NT2/D1 (cell line): ENCODE measurements at regions not wholly inside any gene's neighbourhood (a gene's known extent, or its start where the extent isn't known, plus 50 kb on each side); places are given as distances from the start of the nearest gene placed in this dataset.

ENCODE experiments used
- DNase-seq: peaks from one replicate; pipeline ENCODE4 v3.0.0-alpha.2; 2011; ENCODE audit warnings: low read depth, low spot score
- H3K27me3 ChIP-seq: 2 replicates; pipeline ENCODE4 v1.6.0; 2011; ENCODE audit warnings: mild to moderate bottlenecking; ENCODE audit not compliant: insufficient read length, insufficient read depth
- H3K36me3 ChIP-seq: 2 replicates; pipeline ENCODE4 v1.6.1; 2011; ENCODE audit warnings: mild to moderate bottlenecking, low read length, mixed read lengths; ENCODE audit not compliant: insufficient read depth, insufficient read length
- H3K4me1 ChIP-seq: 2 replicates; pipeline ENCODE4 v1.5.1; 2011; ENCODE audit not compliant: insufficient read depth, insufficient read length
- H3K4me3 ChIP-seq: 2 replicates; pipeline ENCODE4 v1.5.1; 2011; ENCODE audit warnings: low read depth; ENCODE audit not compliant: insufficient read length
- H3K9ac ChIP-seq: 2 replicates; pipeline ENCODE4 v1.6.0; 2011; ENCODE audit warnings: low read depth; ENCODE audit not compliant: insufficient read length
- H3K9me3 ChIP-seq: 2 replicates; pipeline ENCODE4 v1.5.1; 2011; ENCODE audit warnings: mild to moderate bottlenecking, low read length; ENCODE audit not compliant: insufficient read depth
- SUZ12 ChIP-seq: IDR thresholded peaks from 2 replicates; pipeline ENCODE4 v1.6.1; 2011; ENCODE audit not compliant: insufficient read length, insufficient read depth; ENCODE audit errors: extremely low read depth
- YY1 ChIP-seq: IDR thresholded peaks from 2 replicates; pipeline ENCODE4 v1.6.1; 2011; ENCODE audit not compliant: insufficient read length, insufficient read depth
- ZNF274 ChIP-seq: IDR thresholded peaks from 2 replicates; pipeline ENCODE4 v1.6.1; 2011; ENCODE audit warnings: mild to moderate bottlenecking, low read depth, low read length

GRCh38 chr9:71506821-71507220 is 261.5 kb downstream of the CEMIP2 start:
- no peak overlapping the region for H3K4me3 ChIP-seq
- no peaks in the 10 kb centered on the region for H3K27me3 ChIP-seq
- TF ChIP-seq ZNF274 (no peak), YY1 (no peak), SUZ12 (no peak)
- no peaks in the 10 kb centered on the region for H3K4me1 ChIP-seq
- no peak overlapping the region for H3K9ac ChIP-seq
- no peaks in the 10 kb centered on the region for H3K36me3 ChIP-seq
- no peak for DNase-seq
- H3K9me3 ChIP-seq, result no peaks in the 10 kb centered on the region

GRCh38 chr9:71504636-71505035 is 263.7 kb downstream of the CEMIP2 start:
- no peak for DNase-seq
- TF ChIP-seq SUZ12 (no peak), YY1 (no peak), ZNF274 (no peak)
- no peak overlapping the region for H3K4me3 ChIP-seq
- no peaks in the 10 kb centered on the region for H3K9me3 ChIP-seq
- H3K36me3 ChIP-seq, result no peaks in the 10 kb centered on the region
- no peaks in the 10 kb centered on the region for H3K27me3 ChIP-seq
- H3K9ac ChIP-seq, result no peak overlapping the region
- no peaks in the 10 kb centered on the region for H3K4me1 ChIP-seq

GRCh38 chr9:71498691-71499090 is 269.6 kb downstream of the CEMIP2 start:
- Histone ChIP-seq H3K9ac (no peak overlapping the region), H3K36me3 (no peaks in the 10 kb centered on the region), H3K27me3 (no peaks in the 10 kb centered on the region), H3K9me3 (no peaks in the 10 kb centered on the region), H3K4me1 (no peaks in the 10 kb centered on the region), H3K4me3 (no peak overlapping the region)
- TF ChIP-seq YY1 (no peak), SUZ12 (no peak), ZNF274 (no peak)
- DNase-seq, result no peak

GRCh38 chr9:71490810-71491209 is 277.5 kb downstream of the CEMIP2 start:
- Histone ChIP-seq H3K4me1 (no peaks in the 10 kb centered on the region), H3K9me3 (no peaks in the 10 kb centered on the region), H3K36me3 (no peaks in the 10 kb centered on the region), H3K4me3 (no peak overlapping the region), H3K9ac (no peak overlapping the region), H3K27me3 (no peaks in the 10 kb centered on the region)
- no peak for DNase-seq
- TF ChIP-seq SUZ12, result no peak

- TF ChIP-seq SUZ12 (no peak), YY1 (no peak), ZNF274 (no peak)
- Histone ChIP-seq H3K36me3 (no peaks in the 10 kb centered on the region), H3K4me3 (no peak overlapping the region), H3K9ac (no peak overlapping the region), H3K27me3 (no peaks in the 10 kb centered on the region), H3K9me3 (no peaks in the 10 kb centered on the region), H3K4me1 (no peaks in the 10 kb centered on the region)
- no peak for DNase-seq
Observed at GRCh38 chr9:71487061-71487460, 281.3 kb downstream of the CEMIP2 start.

GRCh38 chr9:71485326-71485725 is 283.0 kb downstream of the CEMIP2 start:
- Histone ChIP-seq H3K27me3 (no peaks in the 10 kb centered on the region), H3K4me3 (no peak overlapping the region), H3K9ac (no peak overlapping the region), H3K9me3 (no peaks in the 10 kb centered on the region), H3K36me3 (no peaks in the 10 kb centered on the region), H3K4me1 (no peaks in the 10 kb centered on the region)
- TF ChIP-seq SUZ12 (no peak), ZNF274 (no peak), YY1 (no peak)
- DNase-seq, result no peak

- Histone ChIP-seq H3K4me1 (no peaks in the 10 kb centered on the region), H3K9me3 (no peaks in the 10 kb centered on the region), H3K36me3 (no peaks in the 10 kb centered on the region), H3K27me3 (no peaks in the 10 kb centered on the region), H3K9ac (no peak overlapping the region), H3K4me3 (no peak overlapping the region)
- TF ChIP-seq SUZ12 (no peak), YY1 (no peak), ZNF274 (no peak)
- no peak for DNase-seq
Observed at GRCh38 chr9:71483436-71483835, 284.9 kb downstream of the CEMIP2 start.

- TF ChIP-seq SUZ12 (no peak), ZNF274 (no peak), YY1 (no peak)
- H3K9ac ChIP-seq, result no peak overlapping the region
- no peak overlapping the region for H3K4me3 ChIP-seq
- DNase-seq, result no peak
- H3K27me3 ChIP-seq, result no peaks in the 10 kb centered on the region
- no peaks in the 10 kb centered on the region for H3K4me1 ChIP-seq
- H3K9me3 ChIP-seq, result no peaks in the 10 kb centered on the region
- no peaks in the 10 kb centered on the region for H3K36me3 ChIP-seq
Observed at GRCh38 chr9:71479621-71480020, 288.7 kb downstream of the CEMIP2 start.
